H9 (cell line): ENCODE measurements at regions not wholly inside any gene's neighbourhood (a gene's known extent, or its start where the extent isn't known, plus 50 kb on each side); places are given as distances from the start of the nearest gene placed in this dataset.

ENCODE experiments used
- DNase-seq: peaks from one replicate; pipeline ENCODE4 v3.0.0-alpha.2; 2017
- H2AFZ ChIP-seq: one replicate; pipeline ENCODE4 v1.6.1; 2013; ENCODE audit warnings: mild to moderate bottlenecking, low read length, control low read depth, moderate library complexity
- H2AK5ac ChIP-seq: 2 replicates; pipeline ENCODE4 v1.6.1; 2013; ENCODE audit warnings: low read length, control low read depth, mixed read lengths; ENCODE audit not compliant: insufficient read length
- H2BK120ac ChIP-seq: one replicate; pipeline ENCODE4 v1.6.1; 2013; ENCODE audit warnings: low read depth, mild to moderate bottlenecking, low read length, control low read depth, inconsistent platforms; ENCODE audit not compliant: poor library complexity, severe bottlenecking
- H2BK12ac ChIP-seq: 2 replicates; pipeline ENCODE4 v1.6.1; 2013; ENCODE audit warnings: low read length, control low read depth, mixed read lengths, low read depth; ENCODE audit not compliant: insufficient read length
- H2BK15ac ChIP-seq: 2 replicates; pipeline ENCODE4 v1.6.1; 2013; ENCODE audit warnings: low read depth, low read length, control low read depth
- H2BK20ac ChIP-seq: one replicate; pipeline ENCODE4 v1.6.1; 2013; ENCODE audit warnings: low read depth, mild to moderate bottlenecking, low read length, control low read depth, inconsistent platforms; ENCODE audit not compliant: poor library complexity, severe bottlenecking
- H2BK5ac ChIP-seq: 2 replicates; pipeline ENCODE4 v1.6.1; 2013; ENCODE audit warnings: low read length, control low read depth, mixed read lengths; ENCODE audit not compliant: insufficient read length
- H3K14ac ChIP-seq: 2 replicates; pipeline ENCODE4 v1.6.1; 2013; ENCODE audit warnings: low read length, control low read depth; ENCODE audit not compliant: insufficient read depth
- H3K18ac ChIP-seq: 2 replicates; pipeline ENCODE4 v1.6.1; 2013; ENCODE audit warnings: low read depth, mild to moderate bottlenecking, mixed read lengths, low read length, control low read depth; ENCODE audit not compliant: insufficient read length
- H3K23ac ChIP-seq: 2 replicates; pipeline ENCODE4 v1.6.1; 2013; ENCODE audit warnings: low read length, control low read depth, mixed read lengths, low read depth; ENCODE audit not compliant: insufficient read length
- H3K23me2 ChIP-seq: 2 replicates; pipeline ENCODE4 v1.6.1; 2013; ENCODE audit warnings: low read depth, mild to moderate bottlenecking, mixed read lengths, low read length, control low read depth; ENCODE audit not compliant: insufficient read length, poor library complexity, severe bottlenecking
- H3K27ac ChIP-seq: 2 replicates; pipeline ENCODE4 v1.5.1; 2013; ENCODE audit warnings: low read length, control low read depth, mixed read lengths, low read depth; ENCODE audit not compliant: insufficient read length
- H3K27me3 ChIP-seq: 2 replicates; pipeline ENCODE4 v1.6.1; 2013; ENCODE audit warnings: low read length, control low read depth, inconsistent platforms; ENCODE audit not compliant: insufficient read depth
- H3K4ac ChIP-seq: 2 replicates; pipeline ENCODE4 v1.6.1; 2013; ENCODE audit warnings: low read depth, mild to moderate bottlenecking, control low read depth, inconsistent platforms, low read length, moderate library complexity
- H3K4me1 ChIP-seq: 2 replicates; pipeline ENCODE4 v1.6.1; 2013; ENCODE audit warnings: low read length, control low read depth, inconsistent platforms; ENCODE audit not compliant: insufficient read depth
- H3K4me2 ChIP-seq: 2 replicates; pipeline ENCODE4 v1.6.1; 2013; ENCODE audit warnings: low read length, control low read depth, mixed read lengths; ENCODE audit not compliant: insufficient read length, insufficient read depth
- H3K56ac ChIP-seq: 2 replicates; pipeline ENCODE4 v1.6.1; 2013; ENCODE audit warnings: low read depth, mild to moderate bottlenecking, mixed read lengths, low read length, control low read depth; ENCODE audit not compliant: insufficient read length
- H3K79me1 ChIP-seq: 2 replicates; pipeline ENCODE4 v1.6.1; 2013; ENCODE audit warnings: low read depth, mild to moderate bottlenecking, moderate library complexity, low read length, control low read depth, inconsistent platforms; ENCODE audit not compliant: insufficient read depth, poor library complexity, severe bottlenecking
- H3K79me2 ChIP-seq: 2 replicates; pipeline ENCODE4 v1.6.1; 2013; ENCODE audit warnings: low read length, control low read depth, inconsistent platforms; ENCODE audit not compliant: insufficient read depth
- H3K9ac ChIP-seq: 2 replicates; pipeline ENCODE4 v1.6.1; 2013; ENCODE audit warnings: low read length, control low read depth, mixed read lengths; ENCODE audit not compliant: insufficient read length; ENCODE audit errors: extremely low read depth
- H3K9me3 ChIP-seq: one replicate; pipeline ENCODE4 v1.6.1; 2013; ENCODE audit warnings: low read depth, low read length, inconsistent platforms; ENCODE audit not compliant: control insufficient read depth
- H3T11ph ChIP-seq: one replicate; pipeline ENCODE4 v1.6.1; 2013; ENCODE audit warnings: mild to moderate bottlenecking, low read length, control low read depth, inconsistent platforms
- H4K20me1 ChIP-seq: one replicate; pipeline ENCODE4 v1.6.1; 2013; ENCODE audit not compliant: control insufficient read depth, insufficient read length, insufficient read depth
- H4K5ac ChIP-seq: 2 replicates; pipeline ENCODE4 v1.6.1; 2013; ENCODE audit warnings: low read depth, mild to moderate bottlenecking, mixed read lengths, low read length, control low read depth; ENCODE audit not compliant: insufficient read length
- H4K8ac ChIP-seq: replicated peaks from 2 replicates; pipeline ENCODE4 v1.6.1; 2013; ENCODE audit warnings: low read length, control low read depth, mixed read lengths, low read depth; ENCODE audit not compliant: insufficient read length
- H4K91ac ChIP-seq: 2 replicates; pipeline ENCODE4 v1.6.1; 2013; ENCODE audit warnings: low read depth, mild to moderate bottlenecking, moderate library complexity, mixed read lengths, low read length, control low read depth; ENCODE audit not compliant: insufficient read length
- H3K27ac Mint-ChIP-seq, 3 experiments: 2 replicates in 2 of 3; 3 replicates in 1 of 3; pipeline ENCODE4 v1.8.0; 2020 to 2021; ENCODE audit warnings: mixed read lengths in 3 of 3, mild to moderate bottlenecking in 1 of 3, moderate library complexity in 1 of 3
- H3K27me3 Mint-ChIP-seq: 2 replicates; pipeline ENCODE4 v1.8.0; 2021; ENCODE audit warnings: low read depth, mild to moderate bottlenecking, moderate library complexity, mixed read lengths
- H3K36me3 Mint-ChIP-seq, 3 experiments: 2 replicates in 2 of 3; 3 replicates in 1 of 3; pipeline ENCODE4 v1.8.0; 2020 to 2021; ENCODE audit warnings: low read depth in 3 of 3, mixed read lengths in 3 of 3; ENCODE audit not compliant: insufficient read depth in 1 of 3
- H3K4me1 Mint-ChIP-seq, 2 experiments: 2 replicates each; pipeline ENCODE4 v1.8.0; 2020; ENCODE audit warnings: mixed read lengths in 2 of 2
- H3K4me3 Mint-ChIP-seq, 2 experiments: 2 replicates in 1 of 2; 3 replicates in 1 of 2; pipeline ENCODE4 v1.8.0; 2020 to 2021; ENCODE audit warnings: mild to moderate bottlenecking in 2 of 2, mixed read lengths in 2 of 2, moderate library complexity in 1 of 2
- H3K9me3 Mint-ChIP-seq, 2 experiments: 2 replicates in 1 of 2; 3 replicates in 1 of 2; pipeline ENCODE4 v1.8.0; 2020; ENCODE audit warnings: mild to moderate bottlenecking in 2 of 2, mixed read lengths in 2 of 2, moderate library complexity in 1 of 2
- WGBS: extraction: QIAGEN DNeasy Blood & Tissue Kit; methylation state at CpG from one replicate; pipeline ENCODE4 v1.1.7; 2013; ENCODE audit warnings: missing lambda C conversion rate, low lambda C conversion rate, mixed read lengths; ENCODE audit not compliant: insufficient read length; ENCODE audit errors: extremely low coverage; 5-methylcytosine and 5-hydroxymethylcytosine counted together
- TF ChIP-seq, protein P1 (sequence below): fragments of 200-600 bp; sonication (generic); conservative IDR thresholded peaks from 3 replicates; pipeline ENCODE4 v1.8.0; 2021; ENCODE audit warnings: antibody characterized with exemption, mild to moderate bottlenecking

DNA sequence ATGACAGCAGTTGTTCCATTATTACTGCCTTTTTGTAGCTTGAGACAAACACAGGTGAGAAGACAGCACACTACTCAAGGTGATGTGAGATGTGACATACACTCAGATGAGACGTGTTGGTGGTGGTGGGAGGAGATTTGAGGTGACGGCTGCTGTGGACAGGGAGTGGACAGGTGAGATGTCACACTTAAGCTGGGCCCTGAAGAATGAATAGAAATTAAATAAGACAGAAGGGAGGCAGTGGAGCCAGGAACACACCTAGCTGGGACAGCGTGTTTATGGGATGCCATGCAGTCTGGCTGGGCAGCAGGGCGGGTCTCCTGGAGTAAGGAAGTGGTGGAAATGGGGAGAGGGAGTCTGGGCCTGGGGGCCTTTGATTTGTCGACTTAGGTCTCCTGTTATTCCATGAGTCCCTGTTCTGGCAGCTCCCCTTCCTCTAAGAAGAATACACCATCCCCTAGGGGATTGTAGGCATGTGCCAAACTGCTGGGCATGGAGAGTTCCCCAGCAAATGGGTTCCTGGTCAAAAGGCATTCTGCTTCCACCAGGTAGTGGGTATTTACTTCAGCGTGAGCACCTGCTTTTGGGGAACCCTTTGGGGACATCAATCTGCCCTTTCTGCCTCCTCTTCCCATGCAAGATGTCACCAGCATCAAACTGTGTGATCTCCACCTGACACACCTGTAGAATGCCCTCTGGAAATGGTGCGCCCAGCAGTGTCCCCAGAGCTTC is 71.2 kb upstream of the ESRRB start:
- Mint-ChIP-seq H3K27me3 (peaks cover 40% of the 10 kb centered on the region), H3K4me1 (peaks cover 4 to 13% of the 10 kb centered on the region in 2 experiments; a peak in 3 of 4 replicates), H3K36me3 (no peaks in the 10 kb centered on the region), H3K27ac (no peak overlapping the region), H3K9me3 (no peaks in the 10 kb centered on the region), H3K4me3 (no peak overlapping the region)
- Histone ChIP-seq H3K18ac (no peak overlapping the region), H4K5ac (no peak overlapping the region), H2BK20ac (no peak overlapping the region), H3K9me3 (no peaks in the 10 kb centered on the region), H3K4me2 (no peak overlapping the region), H3K4me1 (no peaks in the 10 kb centered on the region), H3K27ac (no peak overlapping the region), H2AK5ac (no peak overlapping the region), H4K20me1 (no peaks in the 10 kb centered on the region), H2BK12ac (no peak overlapping the region), H3K23ac (no peak overlapping the region), H3T11ph (no peak overlapping the region), H3K23me2 (no peaks in the 10 kb centered on the region), H3K56ac (no peak overlapping the region), H4K8ac (no peak overlapping the region), H2BK120ac (no peak overlapping the region), H2BK5ac (no peak overlapping the region), H3K79me2 (no peaks in the 10 kb centered on the region), H3K79me1 (no peaks in the 10 kb centered on the region), H3K4ac (no peak overlapping the region), H3K14ac (no peak overlapping the region), H3K27me3 (0 out of 2 replicates have a peak, but pooled peaks cover 2% of the 10 kb centered on the region), H4K91ac (no peak overlapping the region), H2AFZ (no peak overlapping the region), H3K9ac (no peak overlapping the region), H2BK15ac (no peak overlapping the region)
- TF ChIP-seq, protein P1, sequence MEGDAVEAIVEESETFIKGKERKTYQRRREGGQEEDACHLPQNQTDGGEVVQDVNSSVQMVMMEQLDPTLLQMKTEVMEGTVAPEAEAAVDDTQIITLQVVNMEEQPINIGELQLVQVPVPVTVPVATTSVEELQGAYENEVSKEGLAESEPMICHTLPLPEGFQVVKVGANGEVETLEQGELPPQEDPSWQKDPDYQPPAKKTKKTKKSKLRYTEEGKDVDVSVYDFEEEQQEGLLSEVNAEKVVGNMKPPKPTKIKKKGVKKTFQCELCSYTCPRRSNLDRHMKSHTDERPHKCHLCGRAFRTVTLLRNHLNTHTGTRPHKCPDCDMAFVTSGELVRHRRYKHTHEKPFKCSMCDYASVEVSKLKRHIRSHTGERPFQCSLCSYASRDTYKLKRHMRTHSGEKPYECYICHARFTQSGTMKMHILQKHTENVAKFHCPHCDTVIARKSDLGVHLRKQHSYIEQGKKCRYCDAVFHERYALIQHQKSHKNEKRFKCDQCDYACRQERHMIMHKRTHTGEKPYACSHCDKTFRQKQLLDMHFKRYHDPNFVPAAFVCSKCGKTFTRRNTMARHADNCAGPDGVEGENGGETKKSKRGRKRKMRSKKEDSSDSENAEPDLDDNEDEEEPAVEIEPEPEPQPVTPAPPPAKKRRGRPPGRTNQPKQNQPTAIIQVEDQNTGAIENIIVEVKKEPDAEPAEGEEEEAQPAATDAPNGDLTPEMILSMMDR = no peak
- WGBS = no CpG with 5 or more reads among the region's 7 CpGs
- peak; percentile 17 for DNase-seq
